ENCODE measurements at regions not wholly inside any gene's neighbourhood (a gene's known extent, or its start where the extent isn't known, plus 50 kb on each side); places are given as distances from the start of the nearest gene placed in this dataset.
"Not testable (repeated sequence)": the region's sequence is repeated elsewhere in the genome, so short reads cannot be mapped to it uniquely, and the experiment has no call there.

GRCh38 chr14:21874167-21874566 lies 200.5 kb upstream of the OR4E1 start:
- no peak for DNase-seq

DNA sequence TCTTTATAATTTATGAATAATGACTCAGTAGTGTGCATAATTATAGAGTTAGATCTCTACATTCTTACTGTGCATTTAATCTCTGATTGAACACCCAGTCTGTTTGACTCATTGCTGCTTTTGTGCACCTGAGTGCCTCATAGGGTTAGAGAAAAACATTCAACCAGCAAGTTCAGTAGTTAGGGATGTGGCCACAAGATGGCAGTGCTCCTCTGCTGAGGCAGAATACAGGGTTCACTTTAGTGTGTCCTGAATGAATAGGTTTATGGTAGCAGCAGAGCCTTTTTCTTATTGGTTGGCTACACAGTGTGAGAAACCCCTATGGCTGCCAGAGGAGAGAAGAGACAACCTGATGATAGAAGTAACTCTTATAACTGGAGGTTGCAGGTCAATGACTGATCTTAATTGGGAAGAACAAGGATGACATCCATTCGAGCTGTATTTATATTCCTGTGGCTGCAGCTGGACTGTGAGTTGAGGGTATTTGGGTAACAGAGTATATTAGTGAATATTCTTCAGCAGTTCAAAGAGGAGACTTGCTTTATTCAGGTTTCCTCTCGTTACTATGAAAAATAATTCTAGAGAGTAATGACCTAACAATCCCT lies 194.9 kb upstream of the OR4E1 start:
- peak; percentile 68 for DNase-seq

DNA sequence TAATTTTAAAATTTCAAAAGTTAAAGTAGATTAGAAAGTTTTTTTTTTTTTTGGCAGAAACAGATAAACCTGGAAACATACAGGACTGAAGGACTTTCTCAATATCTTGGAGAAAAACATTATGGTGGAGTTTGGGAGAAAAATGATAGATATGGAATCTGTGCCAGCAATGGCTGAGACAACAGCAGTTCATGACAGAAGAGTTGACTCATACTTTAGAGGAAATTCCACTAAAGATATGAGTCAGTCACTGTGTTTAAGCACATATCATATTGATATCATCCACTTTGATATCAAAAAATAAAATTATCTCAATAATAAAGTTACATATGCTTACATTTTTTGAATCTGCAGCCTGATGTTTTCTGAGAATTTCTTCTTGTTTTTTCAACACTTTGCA lies 193.9 kb upstream of the OR4E1 start:
- no peak for DNase-seq

DNA sequence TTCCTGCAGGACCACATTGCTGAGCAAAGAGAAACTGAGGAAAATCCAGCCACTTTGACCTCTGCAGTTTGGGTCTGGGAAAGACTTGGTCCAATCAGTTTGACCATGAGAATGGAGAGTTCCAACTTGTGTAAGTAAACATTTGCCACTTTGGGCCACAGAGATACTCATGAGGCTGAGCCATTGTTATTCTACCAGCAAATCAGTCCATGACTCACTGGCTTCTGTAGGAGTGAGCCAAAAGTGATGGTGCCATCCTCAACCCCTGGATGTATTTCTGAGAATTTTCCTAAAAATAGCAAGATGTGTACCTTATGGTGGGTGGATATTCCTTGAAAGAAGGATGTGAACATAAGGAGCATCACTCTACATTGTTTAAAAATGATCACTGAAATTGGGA lies 192.9 kb upstream of the OR4E1 start:
- DNase-seq: no peak

DNA sequence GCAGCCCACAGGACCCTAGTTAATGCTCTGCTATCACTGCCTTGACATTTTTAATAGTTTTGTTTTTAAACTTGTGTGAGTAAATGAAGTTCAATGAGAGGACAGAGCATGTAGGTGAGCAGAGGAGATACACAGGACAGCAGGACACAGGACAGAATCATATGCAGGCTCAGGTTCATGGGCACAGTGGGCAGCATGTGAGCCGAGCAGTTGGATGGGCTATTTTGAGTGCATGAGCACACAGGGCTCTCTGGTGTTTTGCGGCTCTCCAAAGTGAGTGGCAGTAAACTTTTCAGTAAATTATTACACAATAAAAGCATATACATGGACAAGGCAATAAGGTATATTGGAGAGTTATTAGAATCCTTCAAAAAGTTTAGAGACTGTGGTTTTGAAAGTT lies 189.7 kb upstream of the OR4E1 start:
- no peak for DNase-seq

DNA sequence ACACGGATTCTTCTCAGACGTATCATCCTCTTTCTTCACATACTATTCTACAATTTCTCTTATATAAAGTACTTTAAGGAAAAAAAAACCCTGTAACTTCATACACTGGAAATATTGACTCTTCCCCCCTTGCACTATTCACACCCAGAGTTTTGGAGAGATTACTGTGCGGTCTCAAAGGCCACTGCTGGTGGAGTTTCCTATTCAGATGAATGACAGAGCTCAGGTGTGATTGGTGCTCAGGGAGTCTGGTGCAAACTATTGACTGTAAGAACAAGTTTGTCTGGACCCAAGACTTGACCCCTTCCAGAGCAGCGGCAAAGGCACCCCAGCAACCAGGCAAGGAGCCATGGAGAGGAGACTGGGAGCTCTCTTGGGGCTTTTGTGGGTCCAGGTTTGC lies 187.5 kb upstream of the OR4E1 start:
- DNase-seq: no peak

DNA sequence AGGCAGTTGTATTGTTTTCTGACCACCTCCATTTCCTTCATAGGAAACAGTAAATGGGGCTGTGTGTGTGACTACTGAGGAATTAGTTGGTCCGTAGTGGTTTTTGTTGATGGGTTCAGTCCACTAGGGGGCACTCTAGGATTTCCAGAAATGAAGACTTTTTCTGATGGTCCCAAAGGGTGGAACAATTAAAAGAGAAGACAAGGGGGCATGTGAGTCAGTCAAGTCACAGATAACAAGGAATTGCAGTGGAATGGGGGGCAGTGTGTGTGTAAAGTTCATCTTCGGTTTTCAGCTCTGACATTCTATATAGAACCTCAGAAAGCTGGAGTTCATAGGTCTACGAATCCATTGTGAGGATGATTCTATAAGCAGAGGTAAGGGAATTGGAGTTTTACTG lies 186.6 kb upstream of the OR4E1 start:
- DNase-seq: peak; percentile 25

DNA sequence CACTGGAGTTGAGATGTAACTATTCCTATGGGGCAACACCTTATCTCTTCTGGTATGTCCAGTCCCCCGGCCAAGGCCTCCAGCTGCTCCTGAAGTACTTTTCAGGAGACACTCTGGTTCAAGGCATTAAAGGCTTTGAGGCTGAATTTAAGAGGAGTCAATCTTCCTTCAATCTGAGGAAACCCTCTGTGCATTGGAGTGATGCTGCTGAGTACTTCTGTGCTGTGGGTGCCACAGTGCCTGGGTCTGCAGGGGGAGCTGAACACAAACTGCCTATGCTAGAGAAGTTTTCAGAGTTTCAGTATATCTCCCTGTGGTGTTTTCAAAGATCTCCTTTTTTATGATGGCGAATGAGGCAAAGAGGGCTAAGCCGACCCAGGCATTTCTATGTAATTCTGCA lies 179.2 kb upstream of the OR4E1 start:
- DNase-seq: no peak

GRCh38 chr14:21852061-21852664 lies 178.5 kb upstream of the OR4E1 start:
- peak; percentile 64 for DNase-seq

DNA sequence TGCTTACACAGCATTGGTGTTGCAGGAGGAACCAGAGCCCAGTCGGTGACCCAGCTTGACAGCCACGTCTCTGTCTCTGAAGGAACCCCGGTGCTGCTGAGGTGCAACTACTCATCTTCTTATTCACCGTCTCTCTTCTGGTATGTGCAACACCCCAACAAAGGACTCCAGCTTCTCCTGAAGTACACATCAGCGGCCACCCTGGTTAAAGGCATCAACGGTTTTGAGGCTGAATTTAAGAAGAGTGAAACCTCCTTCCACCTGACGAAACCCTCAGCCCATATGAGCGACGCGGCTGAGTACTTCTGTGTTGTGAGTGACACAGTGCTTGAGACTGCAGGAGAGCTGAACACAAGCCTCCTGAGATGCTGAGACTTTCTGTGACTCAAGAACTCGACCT lies 173.3 kb upstream of the OR4E1 start:
- DNase-seq: not testable (repeated sequence)

DNA sequence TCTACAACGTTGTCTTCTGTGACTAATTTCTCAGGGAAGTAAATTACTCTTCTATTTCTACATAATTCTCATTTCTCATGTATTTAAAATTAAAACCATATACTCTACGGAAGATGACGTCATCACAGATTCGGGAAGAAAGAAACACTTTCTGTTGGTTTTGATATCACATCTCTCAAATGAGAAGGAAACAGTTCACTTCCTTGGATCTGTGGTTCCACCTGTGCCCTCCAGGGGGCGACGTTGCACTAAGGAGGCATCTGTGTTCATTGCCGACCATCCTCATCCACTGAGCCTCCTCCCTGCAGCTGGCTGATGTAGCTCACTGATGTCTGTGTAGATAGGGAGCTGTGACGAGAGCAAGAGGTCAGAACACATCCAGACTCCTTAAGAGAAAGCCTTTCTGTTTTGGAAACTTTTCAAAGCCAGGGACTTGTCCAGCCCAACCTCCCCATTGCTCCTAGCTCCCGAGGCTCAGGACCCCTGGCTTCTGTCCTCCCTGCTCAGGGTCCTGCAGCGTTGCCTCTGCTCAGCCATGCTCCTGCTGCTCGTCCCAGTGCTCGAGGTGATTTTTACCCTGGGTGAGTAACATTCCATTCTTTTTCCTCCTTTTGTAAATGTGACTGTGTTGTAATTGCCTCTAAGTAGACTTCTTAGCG lies 172.7 kb upstream of the OR4E1 start:
- peak; percentile 59 for DNase-seq

GRCh38 chr14:21840765-21841164 lies 167.1 kb upstream of the OR4E1 start:
- DNase-seq: no peak

GRCh38 chr14:21833836-21834235 lies 160.2 kb upstream of the OR4E1 start:
- no peak for DNase-seq

- DNase-seq: no peak
Observed at GRCh38 chr14:21825845-21826244, 152.2 kb upstream of the OR4E1 start.

DNA sequence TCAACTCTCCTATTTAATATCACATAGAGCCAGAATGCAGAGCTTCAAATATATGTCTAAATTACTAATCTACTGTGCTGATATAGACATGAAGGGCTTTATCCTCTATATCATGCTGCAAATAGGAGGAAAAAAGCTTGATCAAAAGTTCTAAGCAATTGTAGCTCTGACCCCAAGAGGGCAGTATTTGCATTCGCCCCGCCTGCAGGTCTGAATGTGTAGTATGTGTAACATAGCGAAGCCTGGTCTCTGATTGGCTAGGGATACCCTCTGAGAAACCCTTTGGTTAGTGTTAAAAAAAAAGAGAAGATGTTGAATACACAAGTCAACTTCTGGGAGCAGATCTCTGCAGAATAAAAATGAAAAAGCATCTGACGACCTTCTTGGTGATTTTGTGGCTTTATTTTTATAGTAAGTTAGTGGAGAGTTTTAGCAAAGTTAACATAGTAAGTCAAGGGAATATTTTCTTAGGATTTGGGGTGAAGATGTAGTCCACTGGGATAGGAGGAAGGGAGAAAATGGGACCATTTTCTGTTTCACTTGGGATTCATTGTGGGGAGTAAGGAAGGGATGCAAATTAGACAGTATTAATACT lies 151.6 kb upstream of the OR4E1 start:
- DNase-seq: peak; percentile 20

DNA sequence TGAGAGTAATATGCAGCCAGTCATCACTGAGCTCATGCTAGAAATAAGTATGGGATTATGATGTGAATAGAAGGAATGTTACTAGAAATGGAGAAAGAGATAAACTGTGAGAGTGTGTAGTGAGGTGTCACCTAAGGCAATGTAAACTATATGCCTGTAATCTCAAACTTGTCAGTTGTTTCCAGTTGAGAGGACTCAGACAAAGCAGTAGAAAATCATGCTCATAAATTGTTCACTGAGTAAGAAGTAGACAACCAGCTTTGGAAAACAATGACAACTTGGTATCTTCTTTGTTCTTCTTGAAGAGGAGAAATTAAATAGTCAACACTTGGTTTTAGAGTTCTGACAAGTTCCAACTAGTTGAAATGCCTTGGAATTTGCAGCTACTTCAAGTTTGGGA lies 148.5 kb upstream of the OR4E1 start:
- no peak for DNase-seq

GRCh38 chr14:21820631-21821030 lies 147.0 kb upstream of the OR4E1 start:
- no peak for DNase-seq

DNA sequence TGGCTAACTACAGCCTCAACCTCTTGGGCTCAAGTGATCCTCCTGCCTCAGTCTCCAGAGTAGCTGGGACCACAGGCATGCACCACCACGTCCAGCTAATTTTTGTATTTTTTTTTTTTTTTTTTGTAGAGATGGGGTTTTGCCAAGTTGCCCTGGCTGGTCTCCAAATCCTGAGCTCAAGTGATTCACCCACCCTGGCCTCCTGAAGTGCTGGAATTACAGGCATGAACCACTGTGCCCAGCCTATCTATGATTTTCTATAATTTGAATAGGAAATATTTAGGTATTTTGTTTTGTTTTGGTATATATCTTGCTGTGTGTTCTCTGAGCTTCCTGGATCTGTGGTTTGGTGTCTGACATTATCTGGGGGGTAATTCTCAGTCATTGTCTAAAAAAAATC lies 146.3 kb upstream of the OR4E1 start:
- DNase-seq: not testable (repeated sequence)

DNA sequence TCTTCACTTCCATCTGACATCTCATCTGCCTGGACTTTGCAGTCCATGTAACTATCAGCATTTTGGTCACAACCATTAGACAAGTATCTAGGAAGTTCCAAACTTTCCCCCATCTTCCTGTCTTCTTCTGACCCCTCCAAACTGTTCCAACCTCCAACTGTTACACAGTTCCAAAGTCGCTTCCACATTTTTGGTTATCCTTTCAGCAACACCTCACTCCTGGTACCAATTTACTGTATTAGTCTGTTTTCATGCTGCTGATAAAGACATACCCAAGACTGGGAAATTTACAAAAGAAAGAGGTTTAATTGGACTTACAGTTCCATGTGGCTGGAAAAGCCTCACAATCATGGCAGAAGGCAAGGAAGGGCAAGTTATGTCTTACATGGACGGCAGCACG lies 143.4 kb upstream of the OR4E1 start:
- DNase-seq: not testable (repeated sequence)

GRCh38 chr14:21807975-21808374 lies 134.4 kb upstream of the OR4E1 start:
- DNase-seq: no peak

DNA sequence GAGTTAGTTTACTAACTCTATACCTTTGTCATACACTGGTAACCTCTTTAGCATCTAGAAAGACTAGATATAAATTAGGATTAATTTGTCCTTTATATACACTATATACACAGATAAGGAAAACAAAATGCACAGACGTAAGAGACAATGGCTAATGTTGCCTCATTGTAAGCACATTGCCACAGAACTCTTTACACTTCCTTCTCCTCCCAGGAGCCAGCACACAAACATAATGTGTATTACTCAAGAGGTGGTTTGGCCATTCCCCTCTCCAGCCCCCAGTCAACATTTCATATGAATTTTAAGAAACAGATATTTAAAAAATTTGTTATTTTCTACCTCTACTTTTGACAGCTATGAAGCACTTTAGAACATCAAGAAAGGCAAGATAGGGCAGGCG lies 131.4 kb upstream of the OR4E1 start:
- no peak for DNase-seq

- no peak for DNase-seq
Observed at GRCh38 chr14:21802441-21802840, 128.8 kb upstream of the OR4E1 start.

DNA sequence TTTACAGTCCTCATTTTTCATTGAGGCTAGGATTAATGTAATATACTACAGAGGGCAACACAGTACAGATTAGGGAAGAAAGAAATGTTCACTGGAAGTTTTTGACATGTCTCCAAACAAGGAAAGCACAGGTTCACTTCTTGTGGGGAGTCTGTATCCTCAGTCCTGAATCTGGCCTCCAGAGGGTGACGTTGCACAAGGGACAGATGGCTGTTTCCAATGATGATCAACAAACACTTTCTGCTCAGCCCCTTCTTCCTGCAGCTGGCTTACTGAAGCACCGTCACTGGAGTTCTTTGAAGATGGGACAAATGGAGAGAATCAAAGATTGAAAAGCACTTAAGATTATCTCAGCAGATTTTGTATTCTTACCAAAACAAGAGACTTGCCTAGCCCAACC lies 123.3 kb upstream of the OR4E1 start:
- no peak for DNase-seq

DNA sequence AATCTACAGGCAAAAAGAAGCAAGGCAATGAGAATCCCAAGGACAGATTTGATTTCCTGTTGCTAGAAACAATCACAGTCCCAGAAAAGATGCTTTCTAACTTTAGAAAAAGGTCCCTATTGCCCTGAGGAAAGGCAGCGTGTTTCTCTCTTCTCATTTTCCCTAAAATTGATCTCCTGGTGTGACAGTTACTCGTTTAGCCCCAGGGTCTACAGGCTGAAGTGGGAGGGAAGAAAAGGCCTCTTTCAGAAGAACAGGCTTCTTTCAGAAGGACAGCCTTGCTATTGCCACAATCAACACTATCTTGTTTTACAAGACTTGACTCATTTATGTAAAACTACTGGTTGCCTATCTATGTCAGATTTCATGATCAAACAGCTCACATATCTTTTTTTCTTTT lies 121.8 kb upstream of the OR4E1 start:
- DNase-seq: no peak
